H1 (cell line): ENCODE measurements at regions not wholly inside any gene's neighbourhood (a gene's known extent, or its start where the extent isn't known, plus 50 kb on each side); places are given as distances from the start of the nearest gene placed in this dataset.

Experiments
- CTCF ChIA-PET: fragments of 300-600 bp; sonication (Branson Sonifier 250); formaldehyde crosslinking; loops from one replicate; lab custom pipeline; 2021; ENCODE audit not compliant: partially characterized antibody; lab: Charles Lee
- POLR2A ChIA-PET: fragments of 300-600 bp; sonication (Branson Sonifier 250); formaldehyde crosslinking; loops from one replicate; lab custom pipeline; 2021; ENCODE audit warnings: inconsistent platforms; ENCODE audit not compliant: partially characterized antibody; lab: Charles Lee
- DNase-seq, 2 experiments: peaks; one replicate each; pipeline versions ENCODE4 v3.0.0 to v3.0.0-alpha.2; 2010 to 2022; ENCODE audit warnings: low spot score in 2 of 2, low read depth in 1 of 2, mixed read lengths in 1 of 2
- FAIRE-seq: peaks from 2 replicates; lab custom pipeline; 2011; peaks lifted over from hg19 to GRCh38; lab: Jason Lieb, UNC
- H2AFZ ChIP-seq: 2 replicates; pipeline ENCODE4 v1.8.1; 2012; ENCODE audit warnings: low read length, inconsistent platforms
- H2AK5ac ChIP-seq: 2 replicates; pipeline ENCODE4 v1.6.1; 2013; ENCODE audit warnings: low read depth, low read length
- H2BK120ac ChIP-seq: replicated peaks from 2 replicates; pipeline ENCODE3; 2013; ENCODE audit warnings: low read depth, low read length, inconsistent platforms
- H2BK12ac ChIP-seq: 2 replicates; pipeline ENCODE4 v1.6.1; 2013; ENCODE audit warnings: low read depth, low read length
- H2BK15ac ChIP-seq: 2 replicates; pipeline ENCODE4 v1.6.1; 2013; ENCODE audit warnings: low read length
- H2BK20ac ChIP-seq: 2 replicates; pipeline ENCODE4 v1.6.1; 2013; ENCODE audit warnings: low read length
- H2BK5ac ChIP-seq: 2 replicates; pipeline ENCODE4 v1.6.1; 2013; ENCODE audit warnings: low read depth, low read length
- H3K14ac ChIP-seq: 2 replicates; pipeline ENCODE4 v1.6.1; 2013; ENCODE audit warnings: inconsistent platforms; ENCODE audit not compliant: insufficient read length
- H3K18ac ChIP-seq: 2 replicates; pipeline ENCODE4 v1.6.1; 2013; ENCODE audit warnings: low read length; ENCODE audit errors: extremely low read depth
- H3K23ac ChIP-seq: 2 replicates; pipeline ENCODE4 v1.6.1; 2013; ENCODE audit warnings: inconsistent platforms; ENCODE audit not compliant: insufficient read length
- H3K23me2 ChIP-seq: 2 replicates; pipeline ENCODE4 v1.6.1; 2013; ENCODE audit warnings: low read depth, low read length
- H3K27ac ChIP-seq: 2 replicates; pipeline ENCODE4 v1.6.1; 2011; ENCODE audit warnings: low read depth, low read length, inconsistent platforms
- H3K27me3 ChIP-seq, 4 experiments: replicated peaks in 1 of 4; 1 replicate in 1 of 4; 2 replicates in 3 of 4; pipeline versions ENCODE4 v1.6.1 to v1.8.1; 2011 to 2013; ENCODE audit warnings: low read length in 3 of 4, mild to moderate bottlenecking in 3 of 4, inconsistent platforms in 2 of 4, mixed read lengths in 2 of 4, moderate library complexity in 1 of 4; ENCODE audit not compliant: control insufficient read depth in 3 of 4, insufficient read depth in 3 of 4; ENCODE audit errors: extremely low read depth in 1 of 4
- H3K36me3 ChIP-seq, 4 experiments: 2 replicates each; pipeline versions ENCODE4 v1.6.1 to v1.8.1; 2011 to 2013; ENCODE audit warnings: mild to moderate bottlenecking in 4 of 4, low read length in 3 of 4, moderate library complexity in 2 of 4, control low read depth in 1 of 4, inconsistent platforms in 1 of 4; ENCODE audit not compliant: insufficient read depth in 4 of 4, control insufficient read depth in 2 of 4
- H3K4ac ChIP-seq: replicated peaks from 2 replicates; pipeline ENCODE3; 2013; ENCODE audit warnings: low read length, low read depth, mixed read lengths, inconsistent platforms; ENCODE audit not compliant: insufficient read length
- H3K4me1 ChIP-seq, 4 experiments: replicated peaks in 1 of 4; 1 replicate in 1 of 4; 2 replicates in 3 of 4; pipeline versions ENCODE4 v1.6.1 to v1.8.1; 2011 to 2013; ENCODE audit warnings: low read length in 3 of 4, inconsistent platforms in 2 of 4, mixed read lengths in 1 of 4; ENCODE audit not compliant: insufficient read depth in 4 of 4, control insufficient read depth in 3 of 4
- H3K4me2 ChIP-seq, 2 experiments: 2 replicates each; pipeline versions ENCODE4 v1.6.1 to v1.8.1; 2011 to 2013; ENCODE audit warnings: low read depth in 2 of 2, low read length in 2 of 2, control low read depth in 1 of 2, inconsistent platforms in 1 of 2, mild to moderate bottlenecking in 1 of 2; ENCODE audit not compliant: insufficient read depth in 1 of 2
- H3K4me3 ChIP-seq, 4 experiments: fragments of 200-600, 300-600 bp in 1 of 4; sonication (generic), shearing (Covaris generic), sonication (Bioruptor Twin) in 1 of 4; 2 replicates each; pipeline versions ENCODE4 v1.5.1 to v1.8.1; 2011 to 2016; ENCODE audit warnings: low read length in 4 of 4, low read depth in 3 of 4, control low read depth in 2 of 4, inconsistent platforms in 2 of 4, mild to moderate bottlenecking in 2 of 4, mixed read lengths in 1 of 4, moderate library complexity in 1 of 4; ENCODE audit not compliant: insufficient read depth in 2 of 4; ENCODE audit errors: extremely low read depth in 1 of 4
- H3K56ac ChIP-seq: replicated peaks from 2 replicates; pipeline ENCODE3; 2013; ENCODE audit warnings: low read depth, mild to moderate bottlenecking, mixed read lengths, low read length, inconsistent platforms; ENCODE audit not compliant: insufficient read length
- H3K79me1 ChIP-seq: 2 replicates; pipeline ENCODE4 v1.6.1; 2013; ENCODE audit warnings: low read depth, low read length, control low read depth
- H3K79me2 ChIP-seq, 2 experiments: 2 replicates each; pipeline versions ENCODE4 v1.6.1 to v1.8.1; 2012 to 2013; ENCODE audit warnings: low read length in 2 of 2, mild to moderate bottlenecking in 2 of 2, inconsistent platforms in 1 of 2; ENCODE audit not compliant: insufficient read depth in 2 of 2, control insufficient read depth in 1 of 2
- H3K9ac ChIP-seq, 4 experiments: replicated peaks in 1 of 4; 1 replicate in 1 of 4; 2 replicates in 3 of 4; pipeline versions ENCODE4 v1.6.1 to v1.8.1; 2011 to 2013; ENCODE audit warnings: low read depth in 3 of 4, low read length in 3 of 4, control low read depth in 2 of 4, mild to moderate bottlenecking in 2 of 4, moderate library complexity in 2 of 4, inconsistent platforms in 1 of 4; ENCODE audit errors: extremely low read depth in 1 of 4
- H3K9me3 ChIP-seq, 2 experiments: 2 replicates each; pipeline versions ENCODE4 v1.6.1 to v1.8.1; 2012 to 2013; ENCODE audit warnings: mild to moderate bottlenecking in 2 of 2, moderate library complexity in 2 of 2, control low read depth in 1 of 2, inconsistent platforms in 1 of 2, low read depth in 1 of 2, low read length in 1 of 2, mixed read lengths in 1 of 2; ENCODE audit not compliant: insufficient read depth in 2 of 2
- H4K20me1 ChIP-seq, 2 experiments: replicated peaks in 1 of 2; 2 replicates each; pipeline versions ENCODE3 to v1.8.1; 2011 to 2013; ENCODE audit warnings: inconsistent platforms in 2 of 2, low read length in 2 of 2, mild to moderate bottlenecking in 1 of 2; ENCODE audit not compliant: insufficient read depth in 2 of 2, control insufficient read depth in 1 of 2
- H4K5ac ChIP-seq: 2 replicates; pipeline ENCODE4 v1.6.1; 2013; ENCODE audit warnings: low read length, low read depth, mixed read lengths, inconsistent platforms; ENCODE audit not compliant: insufficient read length
- H4K8ac ChIP-seq: 2 replicates; pipeline ENCODE4 v1.8.0; 2013; ENCODE audit warnings: mild to moderate bottlenecking, moderate library complexity, low read length, inconsistent platforms; ENCODE audit not compliant: insufficient read depth; ENCODE audit errors: extremely low read depth
- H4K91ac ChIP-seq: replicated peaks from 2 replicates; pipeline ENCODE3; 2013; ENCODE audit warnings: low read length, mixed read lengths, inconsistent platforms; ENCODE audit not compliant: insufficient read length
- CHD2 ChIP-seq: IDR thresholded peaks from 2 replicates; pipeline ENCODE4 v1.6.1; 2012; ENCODE audit warnings: low read length, improper control_type of control experiment
- SP1 ChIP-seq: IDR thresholded peaks from 2 replicates; pipeline ENCODE4 v1.6.1; 2011; ENCODE audit warnings: low read depth, low read length
- WGBS, 2 experiments: shearing (Covaris generic) in 1 of 2; methylation state at CpG; one replicate each; pipeline versions ENCODE4 v1.1.6 to v1.1.7; 2013 to 2015; ENCODE audit warnings: low lambda C conversion rate in 2 of 2, mixed read lengths in 2 of 2, inconsistent platforms in 1 of 2, low coverage in 1 of 2, missing lambda C conversion rate in 1 of 2; ENCODE audit not compliant: insufficient replicate concordance in 2 of 2, insufficient coverage in 1 of 2, insufficient read length in 1 of 2; ENCODE audit errors: extremely low coverage in 1 of 2, missing lambda C conversion rate in 1 of 2; 5-methylcytosine and 5-hydroxymethylcytosine counted together

- Histone ChIP-seq H2AFZ (peak overlapping the region; percentile 13; the same call in 1 of the 2 replicates), H3K14ac (no peak overlapping the region), H2BK120ac (no peak overlapping the region)
- CTCF ChIA-PET: interaction anchor here (1.0 kb wide), 1 partner anchor 50 kb away, joined by 4 read pairs; no protein-coding TSS in a partner anchor
- TF ChIP-seq CHD2 (no peak), SP1 (no peak)
- TF ChIP-seq, all 59 proteins: peak for 0
- no peaks in the 10 kb centered on the region for H3K9me3 ChIP-seq
- H4K91ac ChIP-seq: no peak overlapping the region
- H3K23me2 ChIP-seq: no peaks in the 10 kb centered on the region
- no peak overlapping the region for H3K56ac ChIP-seq
- no peak overlapping the region for H3K9ac ChIP-seq
- H3K27ac ChIP-seq: no peak overlapping the region
- no peak overlapping the region for H2BK20ac ChIP-seq
- POLR2A ChIA-PET: no interaction called here
- H2BK15ac ChIP-seq: no peak overlapping the region
- no peak overlapping the region for H3K4me2 ChIP-seq
- no peaks in the 10 kb centered on the region for H3K27me3 ChIP-seq
- 97% methylated on average over 2 of the region's 2 CpGs; no CpG with 5 or more reads in 1 of the 2 experiments for WGBS, 2 experiments
- no peaks in the 10 kb centered on the region for H4K20me1 ChIP-seq
- no peak overlapping the region for H3K23ac ChIP-seq
- no peak overlapping the region for H2AK5ac ChIP-seq
- no peak overlapping the region for H3K4ac ChIP-seq
- H3K36me3 ChIP-seq: no peaks in the 10 kb centered on the region
- no peak overlapping the region for H4K5ac ChIP-seq
- H3K79me1 ChIP-seq: no peaks in the 10 kb centered on the region
- no peak overlapping the region for H4K8ac ChIP-seq
- H2BK5ac ChIP-seq: no peak overlapping the region
- DNase-seq: no peak
- FAIRE-seq: no peak
- H2BK12ac ChIP-seq: no peak overlapping the region
- no peak overlapping the region for H3K4me3 ChIP-seq
- H3K4me1 ChIP-seq: no peaks in the 10 kb centered on the region
- H3K79me2 ChIP-seq: no peaks in the 10 kb centered on the region
- H3K18ac ChIP-seq: no peak overlapping the region
These were observed 386.2 kb upstream of the SLC30A5 start for GRCh38 chr5:68707575-68707974.
